GM12891 (cell line): ENCODE measurements at regions not wholly inside any gene's neighbourhood (a gene's known extent, or its start where the extent isn't known, plus 50 kb on each side); places are given as distances from the start of the nearest gene placed in this dataset.

ENCODE experiments used
- POLR2A ChIP-seq: IDR thresholded peaks from 2 replicates; pipeline ENCODE4 v1.6.1; 2011; ENCODE audit warnings: low read depth, low read length, control low read depth
- POLR2AphosphoS5 ChIP-seq: IDR thresholded peaks from 2 replicates; pipeline ENCODE4 v1.6.1; 2011; ENCODE audit warnings: low read depth, low read length, control low read depth
- POU2F2 ChIP-seq: IDR thresholded peaks from 2 replicates; pipeline ENCODE4 v1.6.1; 2011; ENCODE audit warnings: low read depth, mild to moderate bottlenecking, control low read depth, low read length, moderate library complexity
- TAF1 ChIP-seq: IDR thresholded peaks from 2 replicates; pipeline ENCODE4 v1.6.1; 2011; ENCODE audit warnings: low read depth, low read length, control low read depth

DNA sequence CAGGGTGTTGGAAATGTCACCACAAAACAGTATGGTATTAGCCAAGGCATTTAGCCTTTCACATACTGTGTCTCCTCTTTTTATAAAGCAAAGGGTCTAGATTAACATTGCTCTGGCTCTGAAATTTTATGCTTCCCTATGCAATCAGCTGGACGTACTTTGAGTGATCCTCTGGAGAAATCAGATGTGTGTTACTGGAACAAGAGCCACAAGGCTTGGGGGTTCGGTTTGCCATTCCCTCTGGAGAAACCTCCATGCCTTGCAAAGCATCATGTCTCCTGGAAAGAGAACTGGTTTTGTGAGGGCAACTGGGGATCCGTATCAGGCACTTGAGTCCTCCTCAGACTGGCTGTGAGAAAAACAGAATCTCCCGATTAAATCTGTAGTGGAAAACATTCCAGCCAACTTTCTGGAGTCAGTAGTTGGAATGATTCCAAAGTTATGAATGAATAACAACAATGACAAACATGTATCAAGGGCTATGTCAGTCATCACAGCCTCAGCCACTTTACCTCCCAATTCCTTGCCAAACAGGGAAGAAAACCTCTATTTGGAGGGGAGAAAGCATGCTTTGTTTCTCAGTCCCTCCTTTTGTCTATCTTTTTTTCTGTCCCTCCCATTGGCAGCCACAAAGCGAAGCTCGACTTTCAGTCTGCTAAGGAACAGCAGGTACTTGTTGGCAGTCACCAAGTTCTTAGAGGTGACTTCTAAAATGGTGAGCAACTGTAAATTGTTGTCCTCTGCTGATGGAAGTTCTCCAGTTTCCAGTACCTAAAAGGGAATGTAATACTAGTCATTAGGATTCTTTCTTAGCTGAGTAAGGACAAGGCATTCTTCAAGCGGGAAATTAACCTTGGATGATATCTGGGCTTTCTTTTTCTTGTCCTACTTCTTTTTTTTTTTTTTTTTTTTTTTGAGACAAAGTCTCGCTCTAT is 864.8 kb upstream of the AUTS2 start:
- TF ChIP-seq TAF1 (no peak), POLR2A (no peak), POLR2AphosphoS5 (no peak), POU2F2 (no peak)
